ENCODE measurements at regions not wholly inside any gene's neighbourhood (a gene's known extent, or its start where the extent isn't known, plus 50 kb on each side); places are given as distances from the start of the nearest gene placed in this dataset.

DNA sequence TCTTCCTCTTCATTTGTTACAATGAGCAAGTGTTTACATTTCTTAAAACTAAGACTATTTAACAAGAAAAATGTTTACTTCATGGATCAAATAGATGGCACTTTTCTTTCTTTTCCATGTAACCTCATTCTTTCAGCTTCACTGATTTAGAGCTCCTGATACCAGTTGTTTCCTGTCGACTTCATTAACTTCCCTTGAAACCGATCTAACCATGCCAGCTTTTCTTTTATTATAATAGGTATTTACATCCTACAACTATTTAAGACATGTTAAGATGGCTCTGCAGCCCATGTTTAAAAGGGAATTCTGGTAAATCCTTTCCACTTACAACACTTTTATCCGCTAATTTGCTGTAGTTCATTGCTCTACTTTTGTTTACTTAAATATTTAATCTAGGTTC is 107.3 kb upstream of the DCN start:
- Histone ChIP-seq H3K9ac (ENCODE audit: low read length) (no peak overlapping the region), H3K9me3 (ENCODE audit: control extremely low read depth in 1 of 3, control insufficient read depth in 2 of 3, insufficient read depth in 1 of 3, low read length in 2 of 3) (peaks cover 0 to 6% (median 0%) of the 10 kb centered on the region in 3 donors), H4K20me1 (ENCODE audit: control insufficient read depth, insufficient read depth, low read length, poor library complexity, severe bottlenecking) (no peaks in the 10 kb centered on the region), H3K4me1 (ENCODE audit: control insufficient read depth in 2 of 2, insufficient read depth in 2 of 2, low read length in 2 of 2) (no peaks in the 10 kb centered on the region), H3K27me3 (replicated peaks in 1 of 4; ENCODE audit: control extremely low read depth in 1 of 4, control insufficient read depth in 3 of 4, insufficient read depth in 4 of 4, low read length in 3 of 4) (peaks cover 0 to 4% (median 0%) of the 10 kb centered on the region in 4 experiments), H3K27ac (ENCODE audit: low read length in 2 of 2) (no peak overlapping the region), H3K79me2 (ENCODE audit: control insufficient read depth, insufficient read depth, low read length) (no peaks in the 10 kb centered on the region), H3K4me3 (ENCODE audit: control extremely low read depth in 1 of 5, extremely low read depth in 1 of 5, insufficient read depth in 1 of 5, low read depth in 2 of 5, low read length in 4 of 5) (no peak overlapping the region), H2AFZ (ENCODE audit: insufficient read depth, low read depth, low read length, poor library complexity, severe bottlenecking) (no peak overlapping the region), H3K36me3 (replicated peaks in 1 of 2; ENCODE audit: control extremely low read depth in 1 of 2, control insufficient read depth in 1 of 2, extremely low read depth in 1 of 2, insufficient read depth in 2 of 2, low read length in 1 of 2) (no peaks in the 10 kb centered on the region), H3K4me2 (replicated peaks; ENCODE audit: low read depth, low read length, poor library complexity, severe bottlenecking) (no peak overlapping the region)
- H3K27ac Mint-ChIP-seq, result no peak overlapping the region
- no peaks in the 10 kb centered on the region for H3K9me3 Mint-ChIP-seq (ENCODE audit: insufficient read depth)
- ChIA-PET CTCF (no interaction called here), POLR2A (no interaction called here)
- no peak overlapping the region for H3K4me3 Mint-ChIP-seq
- DNase-seq (no peak), ATAC-seq (ENCODE audit: low read depth) (no peak)
- peaks cover 3% of the 10 kb centered on the region for H3K27me3 Mint-ChIP-seq
- intact Hi-C loops (cut with micrococcal nuclease), result no loop called here
- H3K4me1 Mint-ChIP-seq, result no peaks in the 10 kb centered on the region
- TF ChIP-seq EZH2 (IDR thresholded peaks at IDR 0.05; ENCODE audit: borderline replicate concordance, insufficient read depth, low read depth, low read length, poor library complexity, severe bottlenecking), result no peak
- TF ChIP-seq, protein P1, sequence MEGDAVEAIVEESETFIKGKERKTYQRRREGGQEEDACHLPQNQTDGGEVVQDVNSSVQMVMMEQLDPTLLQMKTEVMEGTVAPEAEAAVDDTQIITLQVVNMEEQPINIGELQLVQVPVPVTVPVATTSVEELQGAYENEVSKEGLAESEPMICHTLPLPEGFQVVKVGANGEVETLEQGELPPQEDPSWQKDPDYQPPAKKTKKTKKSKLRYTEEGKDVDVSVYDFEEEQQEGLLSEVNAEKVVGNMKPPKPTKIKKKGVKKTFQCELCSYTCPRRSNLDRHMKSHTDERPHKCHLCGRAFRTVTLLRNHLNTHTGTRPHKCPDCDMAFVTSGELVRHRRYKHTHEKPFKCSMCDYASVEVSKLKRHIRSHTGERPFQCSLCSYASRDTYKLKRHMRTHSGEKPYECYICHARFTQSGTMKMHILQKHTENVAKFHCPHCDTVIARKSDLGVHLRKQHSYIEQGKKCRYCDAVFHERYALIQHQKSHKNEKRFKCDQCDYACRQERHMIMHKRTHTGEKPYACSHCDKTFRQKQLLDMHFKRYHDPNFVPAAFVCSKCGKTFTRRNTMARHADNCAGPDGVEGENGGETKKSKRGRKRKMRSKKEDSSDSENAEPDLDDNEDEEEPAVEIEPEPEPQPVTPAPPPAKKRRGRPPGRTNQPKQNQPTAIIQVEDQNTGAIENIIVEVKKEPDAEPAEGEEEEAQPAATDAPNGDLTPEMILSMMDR (IDR thresholded peaks at IDR 0.05), result no peak
- no CpG with 5 or more reads among the region's 3 CpGs for WGBS (ENCODE audit: insufficient coverage)

DNA sequence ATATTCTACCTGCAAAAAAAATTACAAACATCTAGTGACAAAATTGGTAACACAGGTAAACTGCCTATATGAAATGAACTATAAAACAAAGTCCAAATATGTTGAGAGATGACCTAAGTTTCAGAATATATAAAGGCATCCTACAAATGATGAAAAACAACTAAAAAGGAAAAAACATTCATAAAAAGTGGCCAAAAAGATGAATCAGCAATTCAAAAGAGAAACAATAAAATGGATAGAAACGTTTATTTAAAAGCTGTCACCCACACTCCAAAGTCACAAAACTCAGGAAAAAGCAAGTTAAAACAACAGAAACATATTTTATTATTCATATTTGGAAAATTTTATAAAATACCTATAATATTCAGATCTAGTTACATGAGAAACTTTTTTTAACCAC is 106.5 kb upstream of the DCN start:
- no peak for DNase-seq
- H3K9ac ChIP-seq (ENCODE audit: low read length), result no peak overlapping the region
- H3K4me1 Mint-ChIP-seq, result no peaks in the 10 kb centered on the region
- intact Hi-C loops (cut with micrococcal nuclease), result no loop called here
- H3K4me2 ChIP-seq (replicated peaks; ENCODE audit: low read depth, low read length, poor library complexity, severe bottlenecking), result no peak overlapping the region
- H3K36me3 ChIP-seq (replicated peaks in 1 of 2; ENCODE audit: control extremely low read depth in 1 of 2, control insufficient read depth in 1 of 2, extremely low read depth in 1 of 2, insufficient read depth in 2 of 2, low read length in 1 of 2), result no peaks in the 10 kb centered on the region
- peaks cover 0 to 2% (median 0%) of the 10 kb centered on the region in 4 experiments for H3K27me3 ChIP-seq (replicated peaks in 1 of 4; ENCODE audit: control extremely low read depth in 1 of 4, control insufficient read depth in 3 of 4, insufficient read depth in 4 of 4, low read length in 3 of 4)
- no peak overlapping the region for H3K4me3 ChIP-seq (ENCODE audit: control extremely low read depth in 1 of 5, extremely low read depth in 1 of 5, insufficient read depth in 1 of 5, low read depth in 2 of 5, low read length in 4 of 5)
- H3K4me3 Mint-ChIP-seq, result no peak overlapping the region
- H3K9me3 Mint-ChIP-seq (ENCODE audit: insufficient read depth), result no peaks in the 10 kb centered on the region
- CTCF ChIA-PET, result no interaction called here
- WGBS (ENCODE audit: insufficient coverage), result no CpG with 5 or more reads among the region's 1 CpG
- H3K79me2 ChIP-seq (ENCODE audit: control insufficient read depth, insufficient read depth, low read length), result no peaks in the 10 kb centered on the region
- H4K20me1 ChIP-seq (ENCODE audit: control insufficient read depth, insufficient read depth, low read length, poor library complexity, severe bottlenecking), result no peaks in the 10 kb centered on the region
- no peak for TF ChIP-seq EZH2 (IDR thresholded peaks at IDR 0.05; ENCODE audit: borderline replicate concordance, insufficient read depth, low read depth, low read length, poor library complexity, severe bottlenecking)
- TF ChIP-seq, protein P1 (IDR thresholded peaks at IDR 0.05), result no peak
- H3K4me1 ChIP-seq (ENCODE audit: control insufficient read depth in 2 of 2, insufficient read depth in 2 of 2, low read length in 2 of 2), result no peaks in the 10 kb centered on the region
- H3K27me3 Mint-ChIP-seq, result peaks cover 3% of the 10 kb centered on the region
- no peak for ATAC-seq (ENCODE audit: low read depth)
- POLR2A ChIA-PET, result no interaction called here
- H3K27ac Mint-ChIP-seq, result no peak overlapping the region
- H2AFZ ChIP-seq (ENCODE audit: insufficient read depth, low read depth, low read length, poor library complexity, severe bottlenecking), result no peak overlapping the region
- no peak overlapping the region for H3K27ac ChIP-seq (ENCODE audit: low read length in 2 of 2)
- no peaks in the 10 kb centered on the region for H3K9me3 ChIP-seq (ENCODE audit: control extremely low read depth in 1 of 3, control insufficient read depth in 2 of 3, insufficient read depth in 1 of 3, low read length in 2 of 3)
